Body of pancreas (tissue), 4 donors: ENCODE measurements at regions not wholly inside any gene's neighbourhood (a gene's known extent, or its start where the extent isn't known, plus 50 kb on each side); places are given as distances from the start of the nearest gene placed in this dataset.
"Not testable (repeated sequence)": the region's sequence is repeated elsewhere in the genome, so short reads cannot be mapped to it uniquely, and the experiment has no call there.

Experiments
- ATAC-seq: fragments of 150-250 bp; one replicate; pipeline ENCODE4 v1.9.1; 2016
- DNase-seq, 4 donors: peaks; one replicate each; pipeline ENCODE4 v3.0.0-alpha.2; 2019
- H3K27ac ChIP-seq, 4 donors: fragments of 200-600 bp; sonication (generic); 1 replicate in 3 of 4; 2 replicates in 1 of 4; pipeline versions ENCODE4 v1.5.1 to v1.6.1; 2016 to 2019; ENCODE audit warnings: mild to moderate bottlenecking in 1 of 4, mixed read lengths in 1 of 4, moderate library complexity in 1 of 4
- H3K27me3 ChIP-seq, 2 donors: fragments of 200-600 bp; sonication (generic); one replicate each; pipeline ENCODE4 v1.6.0; 2016; ENCODE audit warnings: mild to moderate bottlenecking in 1 of 2
- H3K36me3 ChIP-seq, 2 donors: fragments of 200-600 bp; sonication (generic); replicated peaks in 1 of 2; 2 replicates each; pipeline ENCODE4 v1.5.1; 2016; ENCODE audit warnings: low read depth in 2 of 2; ENCODE audit not compliant: insufficient read depth in 1 of 2
- H3K4me1 ChIP-seq: fragments of 200-600 bp; sonication (generic); one replicate; pipeline ENCODE4 v1.6.0; 2016
- H3K4me3 ChIP-seq, 2 donors: fragments of 200-600 bp; sonication (generic); 1 replicate in 1 of 2; 2 replicates in 1 of 2; pipeline ENCODE4 v1.5.1; 2016 to 2019
- H3K9me3 ChIP-seq, 3 donors: fragments of 200-600 bp; sonication (generic); 1 replicate in 2 of 3; 2 replicates in 1 of 3; pipeline ENCODE4 v1.5.1; 2016
- CTCF ChIP-seq, 7 experiments: fragments of 450-650 bp in 4 of 7; fragments of 200-600 bp in 3 of 7; sonication (generic) in 3 of 7; IDR thresholded peaks; one replicate each; pipeline ENCODE4 v1.5.1; 2016 to 2019; ENCODE audit warnings: antibody characterized with exemption in 7 of 7
- POLR2A ChIP-seq, 3 donors: fragments of 450-650 bp; IDR thresholded peaks; one replicate each; pipeline ENCODE4 v1.6.1; 2016; ENCODE audit warnings: antibody characterized with exemption in 3 of 3, mild to moderate bottlenecking in 2 of 3
- WGBS, 2 donors: methylation state at CpG; one replicate each; pipeline ENCODE4 v1.1.5; 2017; 5-methylcytosine and 5-hydroxymethylcytosine counted together
- intact Hi-C: fragments of 100-400 bp; cut with DNase I; formaldehyde crosslinking; loops from one replicate; pipeline ENCODE4 v1.15.1; 2023

DNA sequence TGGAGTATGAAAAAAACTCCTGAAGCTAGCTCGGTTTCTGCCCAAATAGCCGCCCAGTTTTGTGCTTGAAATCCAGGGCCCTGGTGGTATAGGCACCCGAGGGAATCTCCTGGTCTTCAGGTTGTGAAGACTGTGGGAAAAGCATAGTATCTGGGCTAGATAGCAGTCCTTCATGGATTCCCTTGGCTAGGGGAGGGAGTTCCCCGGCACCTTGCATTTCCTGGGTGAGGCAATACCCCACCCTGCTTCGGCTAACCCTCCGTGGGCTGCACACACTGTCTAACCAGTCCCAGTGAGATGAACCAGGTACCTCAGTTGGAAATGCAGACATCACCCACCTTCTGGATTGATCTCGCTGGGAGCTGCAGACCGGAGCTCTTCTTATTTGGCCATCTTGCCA is 184.5 kb upstream of the SLC35B3 start:
- no peaks in the 10 kb centered on the region for H3K9me3 ChIP-seq
- intact Hi-C loops, result no loop called here
- H3K27ac ChIP-seq, result no peak overlapping the region
- no peak overlapping the region for H3K4me3 ChIP-seq
- TF ChIP-seq POLR2A (IDR thresholded peaks at IDR 0.05), result no peak
- no peak for TF ChIP-seq CTCF (IDR thresholded peaks at IDR 0.05)
- WGBS, 2 donors, result 82 to 94% methylated on average over 4 to 8 of the region's 8 CpGs
- H3K36me3 ChIP-seq, result no peaks in the 10 kb centered on the region
- H3K4me1 ChIP-seq, result no peaks in the 10 kb centered on the region
- no peaks in the 10 kb centered on the region for H3K27me3 ChIP-seq
- no peak for ATAC-seq
- DNase-seq, result no peak

GRCh38 chr6:8619408-8619807 is 184.1 kb upstream of the SLC35B3 start:
- H3K4me1 ChIP-seq, DNase-seq, H3K27ac ChIP-seq, ATAC-seq, H3K4me3 ChIP-seq, H3K27me3 ChIP-seq, H3K9me3 ChIP-seq, intact Hi-C loops, H3K36me3 ChIP-seq: not testable (repeated sequence)
- 63 to 83% methylated on average over 3 to 5 of the region's 5 CpGs for WGBS, 2 donors

DNA sequence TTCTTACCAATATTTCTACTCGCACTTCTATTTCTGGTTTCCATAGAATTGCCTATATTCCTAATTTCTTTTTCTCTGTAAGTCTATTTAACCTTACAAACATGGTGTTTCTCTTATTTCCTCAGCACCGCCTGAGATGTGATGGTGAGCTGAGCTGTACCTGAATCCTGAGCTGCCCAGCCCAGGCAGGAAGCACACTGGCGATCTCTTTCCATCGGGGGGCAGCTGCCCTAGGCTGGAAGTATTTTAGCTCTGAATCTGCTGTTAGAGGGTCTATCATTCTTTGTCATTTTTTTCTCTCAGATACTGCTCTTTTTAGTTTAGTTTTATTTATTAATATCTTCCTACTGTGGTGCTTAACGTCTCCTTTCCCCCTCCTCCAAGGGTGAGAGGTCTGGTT is 173.4 kb upstream of the SLC35B3 start:
- Histone ChIP-seq H3K4me1 (no peaks in the 10 kb centered on the region), H3K27me3 (no peaks in the 10 kb centered on the region), H3K27ac (no peak overlapping the region), H3K9me3 (no peaks in the 10 kb centered on the region), H3K36me3 (no peaks in the 10 kb centered on the region), H3K4me3 (no peak overlapping the region)
- ATAC-seq (no peak), DNase-seq (no peak)
- intact Hi-C loops, result no loop called here
- TF ChIP-seq CTCF (IDR thresholded peaks at IDR 0.05), result no peak
- no peak for TF ChIP-seq POLR2A (IDR thresholded peaks at IDR 0.05)
- WGBS, 2 donors, result 72 to 78% methylated on average over 5 of the region's 5 CpGs

GRCh38 chr6:8589941-8590729 is 154.8 kb upstream of the SLC35B3 start:
- Histone ChIP-seq H3K4me1 (no peaks in the 10 kb centered on the region), H3K27me3 (no peaks in the 10 kb centered on the region), H3K27ac (no peak overlapping the region), H3K9me3 (peaks cover 0 to 8% (median 0%) of the 10 kb centered on the region in 3 donors), H3K4me3 (no peak overlapping the region), H3K36me3 (no peaks in the 10 kb centered on the region)
- TF ChIP-seq CTCF (IDR thresholded peaks at IDR 0.05), result no peak
- no peak for TF ChIP-seq POLR2A (IDR thresholded peaks at IDR 0.05)
- intact Hi-C loops, result no loop called here
- ATAC-seq (no peak), DNase-seq (no peak)
- 33 to 39% methylated on average over 7 of the region's 7 CpGs for WGBS, 2 donors

- Histone ChIP-seq H3K9me3 (peaks cover 0 to 8% (median 0%) of the 10 kb centered on the region in 3 donors), H3K27me3 (no peaks in the 10 kb centered on the region), H3K27ac (no peak overlapping the region), H3K4me3 (no peak overlapping the region), H3K36me3 (no peaks in the 10 kb centered on the region), H3K4me1 (no peaks in the 10 kb centered on the region)
- TF ChIP-seq CTCF (IDR thresholded peaks at IDR 0.05) (no peak), POLR2A (IDR thresholded peaks at IDR 0.05) (no peak)
- WGBS, 2 donors, result 88 to 90% methylated on average over 1 of the region's 1 CpG
- DNase-seq, result no peak
- intact Hi-C loops, result no loop called here
- no peak for ATAC-seq
These were observed 152.8 kb upstream of the SLC35B3 start for GRCh38 chr6:8588176-8588575.
